CD4-positive, alpha-beta T cell treated with Interferon gamma for 1 hour (primary cell): ENCODE measurements at regions not wholly inside any gene's neighbourhood (a gene's known extent, or its start where the extent isn't known, plus 50 kb on each side); places are given as distances from the start of the nearest gene placed in this dataset.
A peak's percentile ranks its signal among the peaks of the same experiment; 100 is the strongest.

Experiments used
- DNase-seq: peaks from one replicate; pipeline ENCODE4 v3.0.0-alpha.2; 2020

DNA sequence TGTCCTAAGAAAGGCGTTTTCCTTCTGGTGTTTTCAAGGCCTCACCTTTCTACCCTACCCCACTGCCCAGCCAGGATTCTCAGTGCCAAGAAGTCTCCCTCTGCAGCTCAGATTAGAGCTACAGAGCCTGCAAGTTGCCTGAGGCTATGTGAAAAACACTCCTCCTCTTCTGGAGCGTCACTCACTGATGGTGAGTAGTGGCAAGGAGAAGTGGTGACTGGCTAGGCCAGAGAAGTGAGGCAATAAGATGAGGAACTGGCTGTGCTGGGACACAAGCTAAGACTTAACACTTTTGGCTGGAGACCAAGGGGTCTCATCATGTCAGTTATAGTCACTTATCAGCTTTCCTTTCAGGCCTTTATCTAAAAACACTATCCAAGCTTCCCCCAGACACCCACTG is 86.7 kb upstream of the PRKAR2B start:
- DNase-seq: peak; percentile 37

DNA sequence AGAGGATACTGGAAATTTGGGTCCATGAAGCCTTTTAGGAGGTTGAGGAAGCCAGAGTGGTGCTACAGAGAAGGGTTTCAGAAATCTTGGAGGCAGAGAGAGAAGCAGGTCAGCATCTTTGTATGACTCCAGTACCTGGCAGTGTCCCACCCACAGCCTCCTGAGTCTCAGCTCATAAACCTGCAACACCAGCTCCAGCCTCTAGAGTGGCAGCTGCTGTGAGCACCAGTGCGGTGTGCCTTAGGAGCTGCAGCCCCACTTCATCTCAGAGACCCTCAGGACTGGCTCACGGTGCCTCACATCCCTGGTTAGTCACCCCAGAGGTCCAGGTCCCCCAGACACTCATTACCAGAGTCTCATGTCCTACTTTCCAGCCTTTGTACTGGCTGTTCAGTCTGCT is 84.8 kb upstream of the PRKAR2B start:
- no peak for DNase-seq

DNA sequence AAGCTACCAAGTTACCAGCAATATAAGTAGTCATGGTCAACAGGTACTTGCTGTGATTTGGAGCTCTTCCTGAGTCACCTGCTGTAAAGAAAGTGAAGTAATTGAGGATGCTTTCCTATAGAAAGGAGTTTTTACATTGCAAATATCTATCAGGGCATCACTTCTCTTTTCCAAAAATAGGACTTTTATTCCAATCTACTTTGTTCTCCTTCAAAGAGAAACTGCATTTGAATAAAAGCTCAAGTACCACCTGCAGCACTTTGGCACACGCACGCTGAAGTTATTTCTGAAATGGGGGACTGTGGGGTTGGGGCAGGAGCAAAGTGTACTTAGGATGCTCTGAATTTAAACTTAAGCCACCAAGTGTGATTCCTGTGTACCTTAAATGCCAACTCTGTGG is 81.8 kb upstream of the PRKAR2B start:
- DNase-seq: no peak

DNA sequence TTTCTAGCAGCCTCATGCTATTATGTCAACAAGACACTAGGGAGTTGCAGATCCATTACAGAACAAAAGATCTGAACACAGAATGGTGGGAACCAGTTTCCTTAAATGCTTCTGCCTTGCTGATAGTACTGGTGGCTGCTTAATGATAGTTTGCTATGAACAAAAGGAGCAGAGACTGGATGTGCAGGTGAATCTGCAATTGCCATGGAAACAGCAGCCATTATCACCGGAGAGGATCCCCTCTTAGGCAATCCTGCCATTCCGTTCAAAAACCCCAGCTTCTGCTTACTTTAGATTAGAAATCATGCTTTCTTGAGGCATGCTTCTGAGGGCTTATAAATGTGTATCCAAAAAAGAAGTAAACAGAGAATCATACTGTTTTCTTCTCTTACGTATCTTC is 80.0 kb upstream of the PRKAR2B start:
- no peak for DNase-seq

DNA sequence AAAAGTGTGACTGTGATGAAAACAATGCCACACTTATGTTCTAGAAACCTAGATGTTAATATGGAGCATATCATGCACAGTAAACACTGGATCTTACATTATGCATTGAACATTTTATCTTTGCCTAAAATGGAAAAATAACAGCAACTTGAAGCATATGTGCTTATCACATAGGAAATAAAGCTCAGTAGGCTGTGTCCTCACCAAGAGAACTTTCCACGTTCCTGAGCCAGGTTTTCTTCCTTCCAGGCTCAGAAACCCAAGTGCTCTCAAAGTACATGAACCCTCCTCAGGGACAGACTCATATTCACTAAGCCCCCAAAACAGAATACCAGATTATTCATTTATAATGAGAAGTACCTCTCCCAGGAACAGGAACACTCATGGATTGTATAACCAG is 79.4 kb upstream of the PRKAR2B start:
- no peak for DNase-seq

DNA sequence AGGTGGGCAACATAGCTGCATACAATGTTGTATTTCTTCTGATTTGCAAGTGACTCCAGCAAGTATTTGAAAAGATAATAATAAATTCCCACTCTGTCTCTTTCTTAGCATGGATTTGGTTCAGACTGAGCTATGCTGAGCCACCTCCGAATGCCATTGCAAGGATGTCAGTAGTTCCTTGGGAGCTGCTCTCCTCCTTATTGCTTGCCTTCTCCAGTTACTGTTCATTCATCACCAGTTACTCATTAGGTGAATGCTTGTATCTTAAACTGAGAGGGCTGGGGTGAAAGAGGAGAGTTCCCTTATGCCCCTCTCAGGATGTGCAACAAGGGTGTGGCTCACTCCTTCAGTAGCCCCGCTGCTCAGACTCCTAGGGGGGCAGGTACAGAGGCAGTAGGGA is 78.4 kb upstream of the PRKAR2B start:
- no peak for DNase-seq

DNA sequence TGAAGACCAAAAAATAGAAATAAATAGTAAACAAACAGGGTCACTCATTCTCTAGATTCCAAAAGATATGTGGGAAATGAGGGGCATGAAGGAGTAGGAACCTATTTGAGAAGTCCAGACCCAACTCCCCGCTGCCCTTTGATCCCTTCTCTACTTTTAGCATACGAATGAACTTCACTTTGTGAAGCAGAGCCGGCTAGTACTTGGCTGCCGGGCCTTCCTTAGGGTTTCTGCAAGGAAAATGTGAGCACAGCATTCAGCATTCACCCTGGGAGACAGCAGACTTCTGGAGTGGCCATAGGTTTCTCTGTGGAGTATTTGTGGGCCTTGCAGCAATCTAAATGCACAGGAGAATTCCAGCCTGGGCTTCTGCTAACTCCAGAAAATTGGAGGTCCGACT is 76.3 kb upstream of the PRKAR2B start:
- no peak for DNase-seq

DNA sequence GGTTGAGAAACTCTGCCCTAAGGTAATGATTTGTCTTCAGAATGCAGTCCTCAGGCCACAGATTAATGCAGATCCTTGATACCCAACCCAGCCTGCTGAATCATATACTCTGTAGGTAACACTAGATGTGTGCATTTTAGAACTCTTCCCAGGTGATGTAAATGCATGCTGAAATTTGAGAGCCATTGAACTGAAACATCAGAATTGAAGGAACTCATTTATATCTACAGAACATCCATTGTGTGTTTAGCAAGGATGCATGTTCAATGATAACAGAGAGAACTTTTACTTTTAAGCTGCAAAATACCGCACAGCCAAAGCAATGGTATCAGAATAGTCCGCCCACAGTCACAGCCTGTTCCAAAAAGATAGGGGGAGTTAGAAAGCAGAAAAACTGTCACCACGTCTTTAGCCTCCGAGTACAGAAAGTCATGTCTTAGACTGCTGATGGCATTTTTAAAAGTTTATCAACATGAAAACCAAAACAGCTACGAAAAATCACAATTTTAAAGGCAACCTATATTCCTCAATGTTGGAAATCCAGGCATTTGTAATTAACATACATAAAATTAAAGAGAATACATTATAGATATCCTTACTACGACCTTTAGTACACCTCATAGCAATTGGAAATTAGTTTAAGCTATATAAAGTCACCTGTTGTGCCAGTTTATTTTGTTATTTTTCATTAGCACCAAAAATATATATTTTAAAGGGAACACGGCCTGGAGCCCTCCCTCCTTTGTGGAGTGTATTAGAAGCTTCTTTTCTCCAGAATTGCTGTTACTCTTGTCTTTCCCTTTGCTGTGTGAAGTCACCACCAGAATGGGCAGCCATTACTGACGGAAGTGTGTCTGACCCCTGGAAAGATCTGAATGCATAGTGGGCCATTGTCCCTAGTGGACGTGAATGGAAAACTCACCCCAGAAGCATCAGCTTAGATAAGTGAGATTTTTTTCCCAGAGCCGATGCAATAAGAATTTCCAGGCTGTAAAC is 65.8 kb upstream of the PRKAR2B start:
- DNase-seq: no peak

DNA sequence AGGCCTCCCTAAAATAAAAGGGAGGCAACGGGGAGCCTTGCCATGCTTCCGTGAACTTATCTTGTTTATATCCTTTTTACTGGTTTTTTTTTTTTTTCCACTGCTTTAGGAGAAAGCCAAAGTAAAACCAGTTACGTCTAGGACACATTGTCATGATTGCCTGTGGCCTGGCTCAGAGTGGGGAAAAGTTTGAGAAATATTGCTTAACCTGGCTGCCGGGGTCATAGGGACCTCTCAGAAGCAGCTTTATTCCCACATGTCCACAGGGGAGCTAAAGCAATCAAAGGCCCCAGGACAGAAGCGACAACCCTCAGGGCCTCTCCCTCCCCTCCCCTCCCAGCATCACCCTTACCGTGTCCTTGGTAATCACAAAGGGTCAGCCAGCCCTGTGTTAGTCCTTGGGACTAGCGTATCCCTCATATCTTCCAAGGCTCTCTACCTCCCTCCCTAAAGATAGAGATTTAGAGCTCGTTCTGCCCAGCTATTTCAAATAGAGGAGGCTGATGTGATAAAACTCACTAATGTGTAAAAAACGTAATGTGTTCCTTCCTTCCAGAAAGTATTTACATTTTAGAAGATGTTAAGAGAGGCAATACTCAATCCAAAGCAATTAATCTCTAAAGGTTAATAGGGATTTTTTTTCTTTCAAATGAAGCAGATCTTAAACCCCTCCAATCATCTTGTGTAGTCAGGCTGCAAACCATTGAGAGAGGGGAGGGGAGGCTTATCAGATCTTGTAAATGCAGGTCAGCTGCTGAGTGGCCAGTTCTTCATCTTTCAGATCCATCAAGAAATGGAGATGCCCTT is 64.8 kb upstream of the PRKAR2B start:
- no peak for DNase-seq

DNA sequence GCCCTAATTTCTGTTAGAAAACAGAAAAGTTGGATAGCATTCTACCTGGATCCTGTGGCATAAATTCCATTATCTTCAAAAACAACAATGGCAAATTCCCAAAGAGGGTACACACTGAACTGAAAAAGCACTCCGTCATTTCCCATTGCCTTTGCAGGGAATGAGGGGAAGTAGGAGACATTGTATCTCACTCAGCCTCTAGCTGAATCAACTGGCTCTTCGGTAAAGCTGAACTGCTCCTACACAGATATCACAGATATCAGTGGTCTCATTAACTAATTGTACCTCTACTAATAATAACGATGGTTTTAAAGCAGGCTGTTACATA is 64.2 kb upstream of the PRKAR2B start:
- DNase-seq: no peak

DNA sequence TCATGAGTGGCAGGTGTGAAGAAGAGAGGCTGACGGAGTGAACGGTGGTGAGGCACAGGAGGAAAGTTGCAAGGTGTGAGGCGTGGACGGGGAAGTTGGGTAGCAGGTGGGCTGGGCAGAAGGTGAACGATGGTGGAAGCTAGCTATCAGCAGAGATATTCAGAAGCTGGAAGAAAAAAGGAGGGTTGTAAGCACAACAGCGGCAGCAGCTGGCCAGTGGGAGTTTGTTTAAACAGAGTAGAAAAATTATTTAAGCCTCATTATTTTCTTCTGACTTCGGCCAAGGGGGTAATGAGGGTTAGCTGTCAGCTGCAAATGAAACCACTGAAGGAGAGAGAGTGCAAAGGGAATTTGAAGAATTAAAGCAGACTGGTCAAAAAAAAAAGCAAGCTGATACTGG is 62.1 kb upstream of the PRKAR2B start:
- no peak for DNase-seq

DNA sequence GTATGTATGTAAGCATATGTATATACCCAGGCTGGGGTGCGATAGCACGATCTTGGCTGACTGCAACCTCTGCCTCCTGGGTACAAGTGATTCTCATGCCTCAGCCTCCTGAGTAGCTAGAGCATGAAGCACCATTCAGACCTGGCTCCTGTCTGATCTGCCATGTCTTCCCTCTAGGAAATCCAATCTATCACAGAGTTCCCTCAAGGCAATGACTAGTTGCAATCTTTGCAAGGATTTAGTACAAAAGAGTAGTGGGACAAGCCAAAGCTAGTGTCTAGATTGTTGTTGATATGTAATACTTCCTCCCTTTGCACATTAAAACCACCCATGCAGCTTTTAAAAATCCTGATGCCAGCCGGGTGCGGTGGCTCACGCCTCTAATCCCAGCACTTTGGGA is 60.5 kb upstream of the PRKAR2B start:
- DNase-seq: no peak

DNA sequence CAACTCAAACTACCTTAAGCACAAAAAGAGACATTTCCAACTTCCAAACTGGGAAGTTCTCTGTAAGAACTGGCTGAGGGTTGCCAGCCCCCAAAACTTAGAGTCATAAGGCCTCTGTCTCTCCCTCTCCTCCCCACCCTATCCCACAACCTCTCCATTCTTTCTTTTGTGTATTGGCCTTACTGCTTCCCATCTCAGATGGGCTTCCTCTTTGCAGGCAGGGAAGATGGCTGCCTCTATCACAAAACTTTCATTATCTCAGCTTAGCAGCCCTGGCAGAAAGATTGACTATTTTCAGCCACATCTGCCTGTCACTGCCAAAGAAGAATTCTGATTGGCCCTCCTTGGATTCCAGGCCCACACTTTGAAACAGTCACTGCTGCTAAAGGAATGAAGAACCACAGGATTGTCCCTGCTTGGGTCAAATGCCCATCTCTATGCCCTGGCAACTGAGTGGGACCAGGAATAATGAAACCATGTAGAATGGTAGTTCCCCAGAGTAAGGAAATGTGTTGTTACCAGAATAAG is 58.0 kb upstream of the PRKAR2B start:
- DNase-seq: no peak

DNA sequence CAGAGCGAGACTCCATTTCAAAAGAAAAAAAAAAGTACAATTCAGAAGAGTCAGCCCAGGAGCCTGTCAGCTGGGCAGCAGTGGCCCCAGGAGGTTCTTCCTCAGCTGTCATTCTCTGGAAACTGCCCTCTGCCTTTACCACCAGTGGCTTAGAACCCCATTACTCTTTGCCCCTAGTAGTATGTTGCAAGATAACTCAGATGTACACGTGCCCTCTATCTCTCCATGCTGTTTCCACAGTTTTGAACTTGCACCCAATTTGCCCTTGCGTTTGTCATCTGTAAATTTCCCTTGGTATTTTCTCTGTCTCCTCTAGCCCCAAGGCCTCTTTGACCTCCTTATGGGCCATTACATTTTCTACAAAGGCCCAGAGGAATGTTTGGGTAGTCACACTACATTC is 56.7 kb upstream of the PRKAR2B start:
- DNase-seq: no peak

DNA sequence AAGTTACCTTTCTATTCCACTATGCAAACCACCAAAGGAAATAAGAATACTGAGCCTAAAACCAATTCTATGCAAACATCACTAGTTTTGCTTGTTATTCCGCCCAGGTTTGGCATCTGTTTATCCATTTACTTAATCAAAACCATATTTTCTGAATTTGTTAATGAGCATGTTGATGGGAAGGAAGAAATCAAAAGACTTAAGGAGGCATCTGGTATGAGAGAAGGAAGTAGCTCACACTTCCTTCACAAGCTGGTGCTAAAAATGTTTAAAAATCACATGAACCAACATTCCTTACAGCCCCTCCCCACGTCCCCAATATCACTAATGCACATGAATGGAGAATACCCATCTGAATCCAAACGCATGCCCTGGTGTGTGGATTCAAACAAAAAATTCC is 52.0 kb upstream of the PRKAR2B start:
- no peak for DNase-seq
